ENCODE measurements at regions not wholly inside any gene's neighbourhood (a gene's known extent, or its start where the extent isn't known, plus 50 kb on each side); places are given as distances from the start of the nearest gene placed in this dataset.

GRCh38 chr4:180909279-180909678 is 1333.9 kb upstream of the TENM3 start:
- no peak for TF ChIP-seq POLR2A (IDR thresholded peaks at IDR 0.05)
- no peak for TF ChIP-seq CTCF (IDR thresholded peaks at IDR 0.05)
